HG02870 (cell line): ENCODE measurements at regions not wholly inside any gene's neighbourhood (a gene's known extent, or its start where the extent isn't known, plus 50 kb on each side); places are given as distances from the start of the nearest gene placed in this dataset.
A peak's percentile ranks its signal among the peaks of the same experiment; 100 is the strongest.

Experiments used
- ATAC-seq: cut with Tn5 transposase; IDR thresholded peaks from one replicate; pipeline ENCODE4 v1.9.1; 2021; ENCODE audit warnings: mild to moderate bottlenecking, moderate library complexity; ENCODE audit not compliant: unreplicated experiment

- ATAC-seq: no peak
Observed at GRCh38 chr5:54721951-54722654, 204.5 kb downstream of the SNX18 start.

- no peak for ATAC-seq
Observed at GRCh38 chr5:54721116-54721515, 203.6 kb downstream of the SNX18 start.

GRCh38 chr5:54720341-54720740, 202.8 kb downstream of the SNX18 start:
- ATAC-seq: no peak

GRCh38 chr5:54719384-54720283, 202.1 kb downstream of the SNX18 start:
- no peak for ATAC-seq

GRCh38 chr5:54718656-54719055, 201.1 kb downstream of the SNX18 start:
- ATAC-seq: no peak

GRCh38 chr5:54717870-54718269, 200.3 kb downstream of the SNX18 start:
- peak; percentile 74 for ATAC-seq

GRCh38 chr5:54717459-54717858, 199.9 kb downstream of the SNX18 start:
- ATAC-seq: peak; percentile 48

- no peak for ATAC-seq
Observed at GRCh38 chr5:54713923-54714581, 196.5 kb downstream of the SNX18 start.

GRCh38 chr5:54709096-54709495, 191.5 kb downstream of the SNX18 start:
- ATAC-seq: no peak

- no peak for ATAC-seq
Observed at GRCh38 chr5:54707841-54708240, 190.3 kb downstream of the SNX18 start.

- ATAC-seq: no peak
Observed at GRCh38 chr5:54705994-54706653, 188.6 kb downstream of the SNX18 start.

- no peak for ATAC-seq
Observed at GRCh38 chr5:54704825-54705224, 187.3 kb downstream of the SNX18 start.

GRCh38 chr5:54704333-54704732, 186.8 kb downstream of the SNX18 start:
- ATAC-seq: no peak

- no peak for ATAC-seq
Observed at GRCh38 chr5:54703565-54704255, 186.2 kb downstream of the SNX18 start.

- no peak for ATAC-seq
Observed at GRCh38 chr5:54703133-54703532, 185.6 kb downstream of the SNX18 start.

- no peak for ATAC-seq
Observed at GRCh38 chr5:54702470-54702869, 184.9 kb downstream of the SNX18 start.

- no peak for ATAC-seq
Observed at GRCh38 chr5:54700986-54701578, 183.5 kb downstream of the SNX18 start.

- ATAC-seq: no peak
Observed at GRCh38 chr5:54696931-54697330, 179.4 kb downstream of the SNX18 start.

- no peak for ATAC-seq
Observed at GRCh38 chr5:54696346-54696745, 178.8 kb downstream of the SNX18 start.
